ENCODE measurements at regions not wholly inside any gene's neighbourhood (a gene's known extent, or its start where the extent isn't known, plus 50 kb on each side); places are given as distances from the start of the nearest gene placed in this dataset.

DNA sequence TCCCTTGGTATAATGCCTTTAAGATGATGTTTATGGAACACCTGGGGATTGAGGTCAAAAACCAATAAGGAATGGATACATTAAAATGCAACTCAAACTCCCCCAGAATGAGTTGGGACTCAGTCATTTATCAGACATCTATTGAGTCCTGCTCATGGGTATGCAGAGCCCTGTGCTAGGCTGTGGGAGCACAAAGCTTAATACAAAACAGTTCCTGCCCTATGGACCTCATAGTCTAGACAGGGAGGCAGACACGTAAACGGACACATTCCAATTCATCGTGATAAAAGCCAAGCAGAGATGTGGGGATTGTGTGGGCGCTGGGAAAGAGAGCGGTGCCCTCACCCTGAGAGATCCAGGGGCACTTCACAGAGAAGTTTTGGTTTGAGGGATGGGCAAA, 181.7 kb downstream of the PTEN start:
- FAIRE-seq, result no peak
- TF ChIP-seq POLR2A (IDR thresholded peaks at IDR 0.05; ENCODE audit: low read depth, low read length), result no peak
- DNase-seq (ENCODE audit: insufficient read length, low spot score), result no peak

DNA sequence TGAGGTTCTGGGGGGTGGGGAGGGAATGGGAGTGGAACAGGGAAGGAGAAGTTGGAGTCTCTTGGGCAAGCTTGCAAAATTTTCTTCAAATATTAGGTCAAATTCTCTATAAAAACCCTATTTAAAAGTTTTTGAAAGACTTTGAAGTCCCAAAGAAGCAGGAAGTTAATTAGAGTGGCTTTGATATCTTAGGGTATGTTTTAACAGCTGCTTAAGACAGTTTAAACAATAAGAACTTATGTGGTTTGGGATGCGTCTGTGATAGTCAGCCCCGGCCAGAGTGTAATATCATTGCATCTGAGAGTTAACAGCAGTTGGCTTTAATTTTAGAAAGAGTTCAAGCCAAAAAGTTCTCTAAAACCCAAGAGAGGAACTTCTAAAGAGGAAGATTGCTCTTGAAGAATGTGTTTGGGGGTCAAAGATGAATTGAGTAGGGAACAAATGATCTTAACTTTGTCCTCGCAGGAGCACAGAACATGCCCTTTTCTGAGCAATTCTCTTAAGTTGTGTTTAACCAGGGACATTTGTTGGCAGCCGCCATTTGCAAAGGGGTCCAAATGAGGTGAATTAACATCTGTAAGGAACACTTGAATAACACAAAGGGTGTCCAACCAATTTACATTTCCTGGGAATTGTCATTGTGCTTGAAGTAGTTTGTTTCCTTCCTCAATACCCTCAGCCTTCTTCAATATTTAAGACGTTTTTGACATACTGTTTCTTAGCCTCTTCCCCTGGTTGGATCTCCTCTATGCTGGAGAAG, 182.4 kb downstream of the PTEN start:
- DNase-seq (ENCODE audit: insufficient read length, low spot score) (no peak), FAIRE-seq (no peak)
- no peak for TF ChIP-seq POLR2A (IDR thresholded peaks at IDR 0.05; ENCODE audit: low read depth, low read length)

DNA sequence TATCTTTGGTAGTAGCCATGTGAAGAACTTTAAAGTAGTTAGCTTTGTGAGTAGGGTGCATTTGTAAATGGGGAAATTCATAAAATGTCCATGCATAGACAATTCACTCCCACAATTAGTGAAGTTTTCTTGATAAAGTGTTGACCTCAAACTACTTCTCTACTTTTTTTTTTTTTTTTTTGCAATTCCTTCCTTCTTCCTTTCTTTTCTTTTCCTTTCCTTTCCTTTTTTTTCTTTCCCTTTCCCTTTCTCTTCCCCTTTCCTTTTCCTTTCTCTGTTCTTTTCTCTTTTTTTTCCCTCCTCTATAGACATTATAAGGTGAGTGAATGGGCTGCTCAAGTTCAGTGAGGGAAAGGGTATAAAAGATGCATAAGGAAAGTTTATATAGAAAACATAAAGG, 184.2 kb downstream of the PTEN start:
- TF ChIP-seq POLR2A (IDR thresholded peaks at IDR 0.05; ENCODE audit: low read depth, low read length), result no peak
- DNase-seq (ENCODE audit: insufficient read length, low spot score) (no peak), FAIRE-seq (no peak)

DNA sequence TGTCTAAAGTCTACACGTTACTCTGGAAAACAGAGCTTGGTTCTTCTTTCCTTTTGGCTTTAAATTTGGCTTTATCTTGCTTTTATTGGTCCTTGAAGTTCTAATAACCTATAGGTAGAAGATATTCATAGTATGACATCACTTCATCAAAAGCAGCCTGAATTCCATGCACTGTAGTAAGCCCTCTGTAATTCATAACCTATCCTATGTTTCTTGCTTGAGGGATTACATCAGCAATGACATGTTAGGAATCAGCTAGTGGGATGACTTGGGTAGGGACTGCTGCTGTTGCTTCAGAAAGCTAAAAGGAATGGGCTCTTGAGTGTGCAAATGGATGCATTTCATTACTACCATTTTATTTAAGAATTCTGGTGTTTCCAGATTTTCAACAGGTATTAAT, 184.9 kb downstream of the PTEN start:
- no peak for TF ChIP-seq POLR2A (IDR thresholded peaks at IDR 0.05; ENCODE audit: low read depth, low read length)
- peak; percentile 60 for FAIRE-seq
- no peak for DNase-seq (ENCODE audit: insufficient read length, low spot score)

DNA sequence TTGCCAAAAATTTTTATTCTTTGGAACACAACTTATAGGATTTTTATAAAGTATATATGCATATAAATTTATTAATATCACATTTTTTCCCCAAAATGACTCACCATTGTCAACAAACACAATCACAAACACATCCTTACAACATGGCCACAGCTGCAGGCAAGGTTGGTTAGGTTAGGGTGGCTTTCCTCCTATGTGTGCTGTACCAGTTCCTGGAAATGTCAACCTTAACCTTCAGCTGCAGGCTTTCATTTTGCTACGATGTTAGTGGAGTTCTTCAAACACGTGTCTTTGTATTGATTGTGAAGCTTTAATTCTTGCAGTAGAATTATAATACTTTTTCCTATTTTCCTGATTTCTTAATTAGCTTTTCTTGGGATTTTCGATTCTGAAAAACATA, 185.8 kb downstream of the PTEN start:
- FAIRE-seq (no peak), DNase-seq (ENCODE audit: insufficient read length, low spot score) (no peak)
- no peak for TF ChIP-seq POLR2A (IDR thresholded peaks at IDR 0.05; ENCODE audit: low read depth, low read length)

DNA sequence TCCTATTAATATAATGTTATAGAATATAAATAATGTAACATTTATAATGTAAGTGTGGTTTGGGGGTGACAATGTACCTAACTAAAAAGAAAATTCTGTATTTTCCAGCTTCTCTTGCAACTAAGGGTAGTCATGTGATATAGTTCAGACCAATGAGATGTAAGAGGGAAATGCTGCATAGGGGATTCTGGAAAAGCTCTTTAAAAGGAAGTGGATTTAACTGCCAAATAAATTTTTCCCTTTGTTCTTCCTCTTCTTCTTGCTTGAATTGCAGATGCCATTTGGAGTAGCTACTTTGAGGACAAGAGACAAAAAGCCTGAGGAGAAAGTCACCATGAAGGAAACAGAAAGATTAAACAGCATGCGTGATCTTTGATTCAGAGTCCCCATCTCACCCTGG, 194.3 kb downstream of the PTEN start:
- FAIRE-seq, result no peak
- no peak for TF ChIP-seq POLR2A (IDR thresholded peaks at IDR 0.05; ENCODE audit: low read depth, low read length)

DNA sequence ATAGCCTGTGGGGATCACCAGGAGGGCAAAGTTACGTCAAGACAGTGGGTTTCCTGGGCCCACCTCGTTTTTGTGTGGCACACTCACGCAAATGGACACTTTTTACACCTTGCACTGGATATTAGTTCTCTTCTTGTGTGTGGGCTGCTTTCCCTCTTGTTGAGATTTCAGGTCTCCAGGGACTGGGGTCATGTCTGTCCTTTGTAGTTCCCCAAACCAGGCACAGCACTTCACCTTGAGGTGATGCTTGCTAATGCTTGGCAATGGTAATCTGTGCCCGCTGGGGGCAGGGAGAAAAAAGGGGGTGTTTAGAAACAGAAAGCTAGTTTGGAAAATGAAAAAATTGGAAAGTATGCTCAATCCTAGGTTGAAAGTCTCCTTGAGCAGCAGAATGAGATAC, 195.3 kb downstream of the PTEN start:
- TF ChIP-seq POLR2A (IDR thresholded peaks at IDR 0.05; ENCODE audit: low read depth, low read length), result no peak
- FAIRE-seq, result no peak

More for the DNA sequence above, 194.3 kb downstream of the PTEN start:
- no peak for DNase-seq (ENCODE audit: insufficient read length, low spot score)

DNA sequence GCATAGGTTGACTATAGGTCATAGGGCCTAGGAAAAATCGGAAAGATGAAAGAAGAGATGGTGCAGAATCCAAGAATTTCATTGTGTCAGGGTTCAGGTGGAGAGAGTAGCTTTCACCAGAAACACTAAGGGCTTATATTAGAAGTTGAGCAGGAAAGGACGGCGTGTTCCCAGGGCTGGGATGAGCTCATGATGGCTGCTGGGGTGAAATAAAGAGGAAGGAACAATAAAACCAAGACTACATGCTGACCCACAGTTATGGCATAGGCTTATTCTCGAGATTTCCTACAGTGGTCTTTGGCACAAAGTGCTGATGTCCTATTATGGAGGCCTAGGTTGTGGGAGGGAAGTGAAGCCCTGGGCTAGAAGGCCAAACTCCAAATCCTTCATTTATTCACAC, 195.8 kb downstream of the PTEN start:
- FAIRE-seq (no peak), DNase-seq (ENCODE audit: insufficient read length, low spot score) (no peak)
- TF ChIP-seq POLR2A (IDR thresholded peaks at IDR 0.05; ENCODE audit: low read depth, low read length), result no peak

More for the DNA sequence above, 195.3 kb downstream of the PTEN start:
- no peak for DNase-seq (ENCODE audit: insufficient read length, low spot score)

DNA sequence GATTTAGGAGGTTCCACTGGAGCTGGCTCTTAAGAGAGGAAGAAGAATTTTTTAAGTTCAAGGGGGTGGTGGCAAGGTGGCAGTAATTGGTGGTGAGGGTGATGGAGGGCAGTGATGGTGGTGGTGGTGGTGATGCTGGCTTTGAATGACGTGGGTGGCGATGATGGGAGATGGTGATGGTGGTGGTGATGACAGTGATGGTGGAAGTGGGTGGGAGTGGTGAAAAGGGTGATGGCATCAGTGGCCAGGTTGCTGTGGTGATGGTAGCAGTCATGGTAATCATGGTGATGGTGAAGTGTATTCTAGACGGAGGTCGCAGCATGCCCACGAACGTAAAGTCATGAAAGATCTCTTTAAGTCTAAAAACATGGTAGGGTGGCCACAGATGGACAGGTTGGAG, 197.3 kb downstream of the PTEN start:
- DNase-seq (ENCODE audit: insufficient read length, low spot score) (no peak), FAIRE-seq (no peak)
- TF ChIP-seq POLR2A (IDR thresholded peaks at IDR 0.05; ENCODE audit: low read depth, low read length), result no peak

DNA sequence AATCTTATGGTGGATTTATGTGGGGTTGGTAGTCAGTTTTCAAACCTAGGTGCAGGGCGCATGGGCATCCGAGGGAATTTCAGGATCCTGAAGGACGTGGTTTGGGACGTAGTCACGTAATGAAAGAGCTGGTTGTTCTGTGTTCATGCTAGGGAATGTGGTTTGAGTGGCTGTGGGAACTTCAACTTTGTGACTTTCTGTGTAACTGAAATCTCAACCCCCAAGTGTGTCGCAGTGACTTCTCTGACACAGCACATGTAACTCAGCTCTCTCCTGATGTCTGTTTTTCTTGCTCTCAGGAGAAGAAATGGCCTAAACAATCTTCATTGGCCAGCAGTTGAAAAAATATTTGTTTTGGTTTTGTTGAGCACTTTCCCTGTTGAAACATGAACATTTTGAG, 199.0 kb downstream of the PTEN start:
- FAIRE-seq, result no peak
- no peak for TF ChIP-seq POLR2A (IDR thresholded peaks at IDR 0.05; ENCODE audit: low read depth, low read length)
- no peak for DNase-seq (ENCODE audit: insufficient read length, low spot score)

DNA sequence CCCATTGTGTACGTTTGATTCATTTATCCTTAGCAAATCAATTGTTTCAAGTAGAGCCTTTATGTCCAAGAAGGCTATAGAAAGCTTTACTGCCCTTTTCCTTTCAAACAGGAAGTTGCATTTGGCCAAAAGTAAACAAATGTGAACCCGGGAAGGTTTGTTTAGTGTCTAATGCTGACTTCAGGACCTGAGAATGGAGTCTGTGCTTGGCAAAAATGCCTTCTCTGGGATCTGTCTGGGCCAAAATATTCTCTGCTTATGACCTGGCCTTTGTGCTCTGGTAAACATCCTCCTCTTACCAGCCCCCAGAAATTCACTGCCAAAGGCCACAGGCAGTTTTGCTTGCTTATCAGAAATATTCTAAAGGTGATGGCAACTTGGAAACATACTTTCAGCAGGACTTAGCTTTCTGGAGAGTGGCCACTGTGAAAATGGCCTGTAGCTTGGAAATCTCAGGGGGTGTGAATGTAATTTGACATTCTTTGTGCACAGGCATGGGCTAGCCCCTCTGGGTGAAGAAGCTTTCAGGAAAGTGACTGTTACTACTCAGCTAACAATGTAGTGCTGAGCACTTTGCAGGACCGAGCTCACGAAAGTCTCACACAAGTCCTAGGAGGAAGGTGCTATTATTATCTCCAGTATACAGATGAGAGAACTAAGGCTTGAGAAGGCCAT, 199.5 kb downstream of the PTEN start:
- no peak for FAIRE-seq
- DNase-seq (ENCODE audit: insufficient read length, low spot score), result no peak
- no peak for TF ChIP-seq POLR2A (IDR thresholded peaks at IDR 0.05; ENCODE audit: low read depth, low read length)

DNA sequence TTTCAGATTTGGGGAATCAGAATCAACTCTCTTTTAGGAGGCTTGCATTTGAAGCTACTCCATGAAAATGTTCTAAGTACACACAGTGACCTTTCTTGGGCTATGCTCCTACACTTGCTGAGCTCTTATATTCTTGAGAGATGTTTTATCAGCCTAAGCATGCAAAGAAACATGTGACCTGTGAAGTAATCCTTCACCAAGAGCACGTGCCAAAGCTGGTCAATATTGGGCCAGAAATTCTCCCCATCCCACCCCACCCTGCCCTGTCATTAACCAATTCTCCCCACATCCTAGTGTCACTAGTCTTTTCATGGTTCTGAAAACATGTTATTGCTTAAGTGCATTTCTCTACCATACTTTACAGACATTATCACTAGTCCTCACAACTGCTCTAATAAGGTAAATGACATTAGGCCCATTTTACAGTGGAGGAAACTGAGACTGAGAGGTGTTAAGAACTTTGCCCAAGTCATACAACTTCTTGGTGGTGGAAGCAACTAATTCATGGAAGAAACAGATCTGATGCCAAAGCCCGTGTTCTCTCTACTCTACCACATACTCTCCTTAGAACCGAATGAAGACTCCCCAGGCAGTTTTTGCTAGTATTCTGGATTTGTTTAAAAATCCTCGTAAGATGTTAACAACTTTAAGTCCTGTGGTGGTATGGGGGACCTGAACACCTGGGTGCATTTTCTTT, 200.6 kb downstream of the PTEN start:
- no peak for FAIRE-seq
- DNase-seq (ENCODE audit: insufficient read length, low spot score), result no peak
- no peak for TF ChIP-seq POLR2A (IDR thresholded peaks at IDR 0.05; ENCODE audit: low read depth, low read length)

DNA sequence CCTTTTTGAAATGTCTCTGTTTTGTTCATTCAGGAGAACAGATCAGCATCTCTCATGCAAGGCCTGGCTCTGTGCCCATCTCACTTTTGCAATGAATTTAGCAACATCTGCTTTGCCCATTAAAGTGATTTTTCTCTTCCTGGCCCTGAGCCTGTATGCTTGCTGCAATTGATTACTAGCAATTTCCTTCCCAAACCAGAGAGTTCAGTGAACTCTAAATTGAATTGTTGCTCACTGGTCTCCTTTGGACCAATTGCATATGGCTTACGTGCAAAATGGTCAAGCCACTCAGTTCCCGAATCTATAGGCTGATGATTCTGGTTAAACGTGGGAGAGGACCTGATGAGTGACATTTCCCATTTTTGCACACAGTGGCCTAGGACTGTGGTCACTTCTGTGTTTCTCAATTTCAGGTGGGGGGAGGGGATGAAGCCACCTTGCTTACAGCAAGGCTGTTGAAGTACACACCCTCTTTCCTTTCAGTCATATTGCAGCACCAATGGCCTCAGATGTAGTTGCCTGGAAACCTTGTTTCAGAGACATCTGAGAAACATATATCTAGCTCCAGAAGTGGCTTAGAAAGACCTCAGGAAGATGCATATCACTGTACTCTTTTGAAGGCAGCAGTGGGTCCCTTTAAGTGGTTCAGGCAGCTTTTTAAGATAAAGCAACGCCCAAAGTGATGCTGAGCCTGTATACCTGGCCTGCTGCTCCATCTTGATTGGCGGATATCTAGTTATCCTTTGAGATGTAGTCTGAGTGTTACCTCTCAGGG, 201.4 kb downstream of the PTEN start:
- FAIRE-seq (no peak), DNase-seq (ENCODE audit: insufficient read length, low spot score) (no peak)
- no peak for TF ChIP-seq POLR2A (IDR thresholded peaks at IDR 0.05; ENCODE audit: low read depth, low read length)
